K562 (cell line): ENCODE measurements at regions not wholly inside any gene's neighbourhood (a gene's known extent, or its start where the extent isn't known, plus 50 kb on each side); places are given as distances from the start of the nearest gene placed in this dataset.
A peak's percentile ranks its signal among the peaks of the same experiment; 100 is the strongest.

Experiments used
- ATAC-seq: fragments of 200-7000 bp; cut with Tn5 transposase; 3 replicates; pipeline ENCODE4 v1.9.1; 2020; ENCODE audit warnings: moderate library complexity
- BruUV-seq: library from RNA; stranded (reverse); fragments of 400-500 nt; replicated peaks from 2 replicates; lab custom pipeline; 2021; lab: Mats Ljungman, UMichigan
- CTCF ChIA-PET: fragments of 300-600 bp; formaldehyde crosslinking; extraction: SDS; loops from one replicate; lab custom pipeline; 2021; ENCODE audit warnings: low intra/inter-chr PET ratio; lab: Yijun Ruan, JAX
- POLR2A ChIA-PET: fragments of 300-600, 350-650 bp; sonication (Branson Sonifier 250); formaldehyde crosslinking; extraction: SDS; loops from one replicate; lab custom pipeline; 2021; ENCODE audit warnings: antibody characterized with exemption, inconsistent platforms; lab: Yijun Ruan, JAX
- DNase-seq, 4 experiments: peaks; one replicate each; pipeline versions ENCODE4 v3.0.0 to v3.0.0-alpha.2; 2011 to 2018; ENCODE audit warnings: low spot score in 3 of 4, mixed read lengths in 3 of 4; ENCODE audit errors: extremely low read depth in 1 of 4
- FAIRE-seq: peaks from 2 replicates; lab custom pipeline; 2011; peaks lifted over from hg19 to GRCh38; lab: Jason Lieb, UNC
- H2AFZ ChIP-seq: 2 replicates; pipeline ENCODE4 v1.6.0; 2011; ENCODE audit warnings: low read depth, low read length, control low read depth, inconsistent platforms
- H3K27ac ChIP-seq: fragments of 200-600 bp; 3 replicates; pipeline ENCODE4 v1.8.0; 2011; ENCODE audit warnings: low read depth, mild to moderate bottlenecking, control low read depth, inconsistent platforms, low read length, moderate library complexity, mixed read lengths; ENCODE audit errors: extremely low read depth
- H3K27me3 ChIP-seq, 2 experiments: fragments of 300-600 bp in 1 of 2; 2 replicates in 1 of 2; 3 replicates in 1 of 2; pipeline versions ENCODE4 v1.6.0 to v1.8.0; 2011; ENCODE audit warnings: inconsistent platforms in 2 of 2, low read length in 2 of 2, mild to moderate bottlenecking in 1 of 2, mixed read lengths in 1 of 2, moderate library complexity in 1 of 2; ENCODE audit not compliant: control insufficient read depth in 2 of 2, insufficient read depth in 2 of 2
- H3K36me3 ChIP-seq: fragments of 300-600 bp; 3 replicates; pipeline ENCODE4 v1.8.0; 2011; ENCODE audit warnings: mild to moderate bottlenecking, low read length, inconsistent platforms; ENCODE audit not compliant: control insufficient read depth, insufficient read depth
- H3K4me1 ChIP-seq, 2 experiments: fragments of 200-600 bp in 1 of 2; replicated peaks in 1 of 2; 2 replicates in 1 of 2; 3 replicates in 1 of 2; pipeline versions ENCODE4 v1.5.1 to v1.8.0; 2011; ENCODE audit warnings: inconsistent platforms in 2 of 2, low read length in 2 of 2, mild to moderate bottlenecking in 1 of 2, mixed read lengths in 1 of 2, moderate library complexity in 1 of 2; ENCODE audit not compliant: control insufficient read depth in 2 of 2, insufficient read depth in 2 of 2
- H3K4me2 ChIP-seq: 2 replicates; pipeline ENCODE4 v1.6.1; 2011; ENCODE audit warnings: low read length, control low read depth, inconsistent platforms, mixed read lengths; ENCODE audit not compliant: insufficient read depth
- H3K4me3 ChIP-seq: fragments of 200-600 bp; sonication (generic), shearing (Covaris generic); 2 replicates; pipeline ENCODE4 v1.5.1; 2016; ENCODE audit warnings: control low read depth, inconsistent platforms
- H3K79me2 ChIP-seq: fragments of 200-600 bp; 3 replicates; pipeline ENCODE4 v1.8.0; 2011; ENCODE audit warnings: low read length, inconsistent platforms; ENCODE audit not compliant: control insufficient read depth, insufficient read depth
- H3K9ac ChIP-seq, 2 experiments: 2 replicates each; pipeline versions ENCODE4 v1.6.0 to v1.6.1; 2011; ENCODE audit warnings: low read depth in 2 of 2, low read length in 2 of 2, control low read depth in 1 of 2, inconsistent platforms in 1 of 2, mild to moderate bottlenecking in 1 of 2, mixed read lengths in 1 of 2; ENCODE audit not compliant: insufficient read depth in 1 of 2
- H3K9me1 ChIP-seq: one replicate; pipeline ENCODE4 v1.6.0; 2011; ENCODE audit warnings: inconsistent platforms, mild to moderate bottlenecking, low read length, moderate library complexity; ENCODE audit not compliant: control insufficient read depth, insufficient read depth
- H3K9me3 ChIP-seq: replicated peaks from 2 replicates; pipeline ENCODE4 v1.5.1; 2011; ENCODE audit warnings: low read depth, low read length, inconsistent platforms; ENCODE audit not compliant: control insufficient read depth, insufficient read depth
- H4K20me1 ChIP-seq: replicated peaks from 2 replicates; pipeline ENCODE4 v1.6.1; 2011; ENCODE audit warnings: low read length, inconsistent platforms, mixed read lengths; ENCODE audit not compliant: control insufficient read depth, insufficient read depth
- ATF7 ChIP-seq: fragments of 450-650 bp; IDR thresholded peaks from 2 replicates; pipeline ENCODE4 v1.7.1; 2014; ENCODE audit warnings: mild to moderate bottlenecking, moderate library complexity
- E2F8 ChIP-seq: fragments of 450-650 bp; IDR thresholded peaks from 2 replicates; pipeline ENCODE4 v1.7.1; 2018; ENCODE audit warnings: mild to moderate bottlenecking, low read depth; ENCODE audit not compliant: partially characterized antibody
- HEY1 ChIP-seq: fragments of 250-450 bp; sonication (Bioruptor Pico); IDR thresholded peaks from 2 replicates; pipeline ENCODE4 v1.5.0; 2020; ENCODE audit warnings: mild to moderate bottlenecking, moderate library complexity, borderline replicate concordance
- PHF8 ChIP-seq: fragments of 200-600 bp; sonication (generic); IDR thresholded peaks from 2 replicates; pipeline ENCODE4 v1.6.1; 2012; ENCODE audit warnings: mixed run types, mild to moderate bottlenecking, inconsistent platforms, low read length, moderate library complexity, borderline replicate concordance
- PTBP1 ChIP-seq: fragments of 200-400 bp; formaldehyde crosslinking; IDR thresholded peaks from 2 replicates; pipeline ENCODE4 v1.6.1; 2017; ENCODE audit warnings: low read depth, low read length
- RBM34 ChIP-seq: fragments of 200-400 bp; formaldehyde crosslinking; IDR thresholded peaks from 2 replicates; pipeline ENCODE4 v1.6.1; 2018; ENCODE audit warnings: low read length, borderline replicate concordance; ENCODE audit not compliant: insufficient read depth
- ZC3H8 ChIP-seq: fragments of 450-650 bp; IDR thresholded peaks from 2 replicates; pipeline ENCODE4 v1.6.1; 2017
- ZNF232 ChIP-seq: sonication (generic); formaldehyde crosslinking; IDR thresholded peaks from 2 replicates; pipeline ENCODE4 v1.8.0; 2022; ENCODE audit warnings: mild to moderate bottlenecking, missing genetic modification reagents
- ZNF316 ChIP-seq: fragments of 450-650 bp; IDR thresholded peaks from 2 replicates; pipeline ENCODE4 v1.6.1; 2016
- WGBS: fragments of 100-300 bp; shearing (Covaris generic); methylation state at CpG from one replicate; pipeline ENCODE4 v1.1.6; 2016; ENCODE audit warnings: low coverage, mixed read lengths; ENCODE audit not compliant: insufficient coverage; ENCODE audit errors: missing lambda C conversion rate; 5-methylcytosine and 5-hydroxymethylcytosine counted together
- in situ Hi-C: fragments of 300-500 bp; cut with MboI; formaldehyde crosslinking; loops from 4 replicates; pipeline ENCODE4 v1.15.0; 2018; ENCODE audit warnings: inconsistent platforms, mixed read lengths
- intact Hi-C: fragments of 100-400 bp; cut with micrococcal nuclease; formaldehyde crosslinking; loops from 2 replicates; pipeline ENCODE4 v1.14.2; 2022

- Histone ChIP-seq H3K4me1 (no peaks in the 10 kb centered on the region), H3K9ac (no peak overlapping the region), H4K20me1 (no peaks in the 10 kb centered on the region), H3K9me3 (no peaks in the 10 kb centered on the region), H3K36me3 (no peaks in the 10 kb centered on the region), H3K4me3 (no peak overlapping the region), H3K79me2 (no peaks in the 10 kb centered on the region), H3K9me1 (no peaks in the 10 kb centered on the region), H3K27ac (no peak overlapping the region), H2AFZ (no peak overlapping the region), H3K4me2 (no peak overlapping the region), H3K27me3 (no peaks in the 10 kb centered on the region)
- FAIRE-seq = no peak
- ChIA-PET POLR2A (no interaction called here), CTCF (no interaction called here)
- BruUV-seq = no TSS peak
- ATAC-seq = no peak
- intact Hi-C loops (no loop called here), in situ Hi-C loops (no loop called here)
- no peak for TF ChIP-seq PTBP1
- TF ChIP-seq ZNF316 = 0 out of 2 replicates have a peak, but pooled peaks have one; percentile 9
- no peak for DNase-seq
- WGBS = 0% methylated on average over 1 of the region's 1 CpG
Observed at GRCh38 chr13:62793850-62794249, 1378.2 kb upstream of the PCDH20 start.

GRCh38 chr13:62781866-62782265 is 1366.2 kb upstream of the PCDH20 start:
- CTCF ChIA-PET = no interaction called here
- no peak for FAIRE-seq
- TF ChIP-seq E2F8 = no peak
- TF ChIP-seq HEY1 = no peak
- no peak for TF ChIP-seq ZNF232 (CRISPR knock-in tag)
- no peak for TF ChIP-seq RBM34
- TF ChIP-seq ATF7 = no peak
- TF ChIP-seq PHF8 = no peak
- no peak for TF ChIP-seq ZC3H8

More at GRCh38 chr13:62781866-62782265, 1366.2 kb upstream of the PCDH20 start:
- Histone ChIP-seq H3K79me2 (no peaks in the 10 kb centered on the region), H3K4me1 (no peaks in the 10 kb centered on the region), H3K9me1 (no peaks in the 10 kb centered on the region), H3K27me3 (no peaks in the 10 kb centered on the region), H4K20me1 (no peaks in the 10 kb centered on the region), H2AFZ (no peak overlapping the region), H3K4me2 (no peak overlapping the region), H3K9ac (no peak overlapping the region), H3K4me3 (no peak overlapping the region), H3K27ac (no peak overlapping the region), H3K9me3 (no peaks in the 10 kb centered on the region), H3K36me3 (no peaks in the 10 kb centered on the region)
- DNase-seq = no peak
- POLR2A ChIA-PET = no interaction called here
- no TSS peak for BruUV-seq
- intact Hi-C loops (no loop called here), in situ Hi-C loops (no loop called here)
- no peak for ATAC-seq
- 0% methylated on average over 1 of the region's 1 CpG for WGBS
